Caco-2 (cell line): ENCODE measurements at regions not wholly inside any gene's neighbourhood (a gene's known extent, or its start where the extent isn't known, plus 50 kb on each side); places are given as distances from the start of the nearest gene placed in this dataset.

Source experiments
- BruUV-seq: library from RNA; stranded (reverse); fragments of 400-500 nt; replicated peaks from 2 replicates; lab custom pipeline; 2021; lab: Mats Ljungman, UMichigan
- CTCF ChIA-PET: fragments of 300-600 bp; sonication (Branson Sonifier 250); formaldehyde crosslinking; loops from one replicate; lab custom pipeline; 2022; ENCODE audit warnings: antibody characterized with exemption; lab: Charles Lee
- POLR2A ChIA-PET: fragments of 300-600 bp; sonication (Branson Sonifier 250); formaldehyde crosslinking; loops from one replicate; lab custom pipeline; 2022; ENCODE audit warnings: antibody characterized with exemption; lab: Charles Lee
- DNase-seq, 2 experiments: peaks; one replicate each; pipeline versions ENCODE4 v3.0.0 to v3.0.0-alpha.2; 2020 to 2022
- H3K27me3 ChIP-seq: replicated peaks from 2 replicates; pipeline ENCODE4 v1.6.0; 2011; ENCODE audit warnings: low read length; ENCODE audit not compliant: control insufficient read depth, insufficient read depth
- H3K36me3 ChIP-seq: 2 replicates; pipeline ENCODE4 v1.5.1; 2011; ENCODE audit warnings: low read length; ENCODE audit not compliant: control insufficient read depth, insufficient read depth
- H3K4me1 ChIP-seq: fragments of 250-450 bp; sonication (Bioruptor Pico); 2 replicates; pipeline ENCODE4 v1.5.1; 2020; ENCODE audit warnings: mild to moderate bottlenecking
- H3K4me3 ChIP-seq: 2 replicates; pipeline ENCODE4 v1.5.1; 2011; ENCODE audit warnings: low read depth, mild to moderate bottlenecking, control low read depth, low read length
- H3K9me3 ChIP-seq: fragments of 250-450 bp; sonication (Bioruptor Pico); 2 replicates; pipeline ENCODE4 v1.5.1; 2020; ENCODE audit warnings: mild to moderate bottlenecking, moderate library complexity
- H3K27ac Mint-ChIP-seq: one replicate; pipeline ENCODE4 v1.8.0; 2022; ENCODE audit warnings: mixed read lengths; ENCODE audit not compliant: unreplicated experiment
- H3K27me3 Mint-ChIP-seq: one replicate; pipeline ENCODE4 v1.8.0; 2022; ENCODE audit warnings: mixed read lengths; ENCODE audit not compliant: insufficient read depth, unreplicated experiment
- H3K36me3 Mint-ChIP-seq: one replicate; pipeline ENCODE4 v1.8.0; 2022; ENCODE audit warnings: mild to moderate bottlenecking, mixed read lengths; ENCODE audit not compliant: insufficient read depth, unreplicated experiment
- H3K4me1 Mint-ChIP-seq: one replicate; pipeline ENCODE4 v1.8.0; 2022; ENCODE audit warnings: low read depth, mixed read lengths; ENCODE audit not compliant: unreplicated experiment
- H3K4me3 Mint-ChIP-seq: one replicate; pipeline ENCODE4 v1.8.0; 2022; ENCODE audit warnings: mild to moderate bottlenecking, moderate library complexity, mixed read lengths; ENCODE audit not compliant: unreplicated experiment
- H3K9me3 Mint-ChIP-seq: one replicate; pipeline ENCODE4 v1.8.0; 2022; ENCODE audit warnings: mixed read lengths; ENCODE audit not compliant: unreplicated experiment
- intact Hi-C: fragments of 100-400 bp; cut with micrococcal nuclease; formaldehyde crosslinking; loops from one replicate; pipeline ENCODE4 v1.10.0; 2022; ENCODE audit not compliant: unreplicated experiment
- TF ChIP-seq, protein P1 (sequence below), 2 experiments: fragments of 200-600 bp in 1 of 2; IDR thresholded peaks; 1 replicate in 1 of 2; 2 replicates in 1 of 2; pipeline versions ENCODE4 v1.5.1 to v1.8.0; 2011 to 2022; ENCODE audit warnings: antibody characterized with exemption in 1 of 2, control low read depth in 1 of 2, inconsistent platforms in 1 of 2, low read depth in 1 of 2, low read length in 1 of 2, mild to moderate bottlenecking in 1 of 2, moderate library complexity in 1 of 2; ENCODE audit not compliant: insufficient read depth in 1 of 2, severe bottlenecking in 1 of 2, unreplicated experiment in 1 of 2

DNA sequence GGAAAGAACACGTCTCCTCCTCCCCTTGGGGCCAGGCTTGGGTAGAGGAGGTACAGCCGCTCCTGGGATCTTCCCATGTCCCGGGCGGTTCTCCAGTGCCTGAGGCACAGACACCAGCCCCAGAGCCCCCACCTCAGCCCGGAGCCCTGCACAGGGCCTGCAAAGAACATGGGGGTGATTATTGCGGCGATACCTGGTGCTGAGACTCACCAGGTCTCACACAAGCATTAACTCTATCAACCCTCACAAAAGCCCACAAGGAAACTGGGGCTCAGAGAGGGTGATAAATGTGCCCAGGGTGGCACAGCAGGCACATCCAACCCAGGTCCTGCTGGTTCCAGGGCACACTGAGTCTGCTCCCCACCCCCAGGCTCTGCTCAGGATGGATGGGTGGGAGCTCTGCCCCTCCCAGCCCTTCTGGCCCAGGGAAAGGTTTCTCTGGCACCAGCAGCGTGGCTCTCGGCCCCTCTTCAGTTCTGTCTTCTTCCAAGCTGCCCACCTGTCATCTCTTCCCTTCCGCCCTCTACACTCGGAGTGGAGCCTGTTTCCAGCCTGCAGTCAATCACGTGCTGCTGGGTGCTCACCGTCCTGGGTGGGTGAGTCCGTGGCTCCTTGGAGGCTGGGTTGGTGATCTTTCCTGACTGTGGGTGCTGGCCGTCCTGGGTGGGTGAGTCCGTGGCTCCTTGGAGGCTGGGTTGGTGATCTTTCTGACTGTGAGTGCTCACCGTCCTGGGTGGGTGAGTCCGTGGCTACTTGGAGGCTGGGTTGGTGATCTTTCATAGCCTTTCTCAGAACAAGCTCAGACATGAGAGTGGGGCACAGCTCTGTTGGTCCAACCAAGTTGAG lies 53.6 kb upstream of the AJAP1 start:
- BruUV-seq, result no TSS peak
- Mint-ChIP-seq H3K27ac (no peak overlapping the region), H3K36me3 (no peaks in the 10 kb centered on the region), H3K27me3 (peaks cover 9% of the 10 kb centered on the region), H3K9me3 (no peaks in the 10 kb centered on the region), H3K4me1 (no peaks in the 10 kb centered on the region), H3K4me3 (no peak overlapping the region)
- ChIA-PET POLR2A (no interaction called here), CTCF (no interaction called here)
- no peaks in the 10 kb centered on the region for H3K9me3 ChIP-seq
- no peak for DNase-seq
- TF ChIP-seq, protein P1, sequence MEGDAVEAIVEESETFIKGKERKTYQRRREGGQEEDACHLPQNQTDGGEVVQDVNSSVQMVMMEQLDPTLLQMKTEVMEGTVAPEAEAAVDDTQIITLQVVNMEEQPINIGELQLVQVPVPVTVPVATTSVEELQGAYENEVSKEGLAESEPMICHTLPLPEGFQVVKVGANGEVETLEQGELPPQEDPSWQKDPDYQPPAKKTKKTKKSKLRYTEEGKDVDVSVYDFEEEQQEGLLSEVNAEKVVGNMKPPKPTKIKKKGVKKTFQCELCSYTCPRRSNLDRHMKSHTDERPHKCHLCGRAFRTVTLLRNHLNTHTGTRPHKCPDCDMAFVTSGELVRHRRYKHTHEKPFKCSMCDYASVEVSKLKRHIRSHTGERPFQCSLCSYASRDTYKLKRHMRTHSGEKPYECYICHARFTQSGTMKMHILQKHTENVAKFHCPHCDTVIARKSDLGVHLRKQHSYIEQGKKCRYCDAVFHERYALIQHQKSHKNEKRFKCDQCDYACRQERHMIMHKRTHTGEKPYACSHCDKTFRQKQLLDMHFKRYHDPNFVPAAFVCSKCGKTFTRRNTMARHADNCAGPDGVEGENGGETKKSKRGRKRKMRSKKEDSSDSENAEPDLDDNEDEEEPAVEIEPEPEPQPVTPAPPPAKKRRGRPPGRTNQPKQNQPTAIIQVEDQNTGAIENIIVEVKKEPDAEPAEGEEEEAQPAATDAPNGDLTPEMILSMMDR (IDR thresholded peaks at IDR 0.05; ENCODE audit: insufficient read depth in 1 of 2, low read depth in 1 of 2, low read length in 1 of 2, severe bottlenecking in 1 of 2, unreplicated experiment in 1 of 2), result no peak
- H3K36me3 ChIP-seq, result no peaks in the 10 kb centered on the region
- intact Hi-C loops, result no loop called here
- H3K4me3 ChIP-seq, result no peak overlapping the region
- H3K27me3 ChIP-seq, result no peaks in the 10 kb centered on the region
- no peaks in the 10 kb centered on the region for H3K4me1 ChIP-seq

DNA sequence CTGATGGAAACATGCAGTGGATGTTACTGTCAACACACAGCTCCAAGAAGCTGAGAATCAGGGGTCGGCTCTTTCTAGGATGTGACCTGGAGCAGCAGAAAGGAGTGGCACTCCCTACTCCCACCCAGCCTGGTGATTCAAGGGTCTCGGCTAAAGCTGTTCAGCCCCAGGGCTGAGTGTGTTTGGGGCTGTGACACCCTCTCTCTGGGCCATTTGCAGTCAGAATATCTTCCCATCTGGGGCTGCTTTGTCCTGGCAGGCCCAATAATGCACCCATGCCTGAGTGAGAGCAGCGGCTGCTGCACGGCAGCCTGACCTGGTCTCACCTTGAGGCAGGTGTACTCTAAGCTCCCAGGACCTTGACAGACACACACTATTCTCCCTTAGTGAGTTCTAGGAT lies 52.5 kb upstream of the AJAP1 start:
- TF ChIP-seq, protein P1 (IDR thresholded peaks at IDR 0.05; ENCODE audit: insufficient read depth in 1 of 2, low read depth in 1 of 2, low read length in 1 of 2, severe bottlenecking in 1 of 2, unreplicated experiment in 1 of 2), result no peak
- ChIA-PET CTCF (no interaction called here), POLR2A (no interaction called here)
- Mint-ChIP-seq H3K27me3 (peaks cover 13% of the 10 kb centered on the region), H3K4me1 (no peaks in the 10 kb centered on the region), H3K9me3 (no peaks in the 10 kb centered on the region), H3K27ac (no peak overlapping the region), H3K4me3 (no peak overlapping the region), H3K36me3 (no peaks in the 10 kb centered on the region)
- no peak for DNase-seq
- intact Hi-C loops, result no loop called here
- H3K36me3 ChIP-seq, result no peaks in the 10 kb centered on the region
- no peaks in the 10 kb centered on the region for H3K9me3 ChIP-seq
- BruUV-seq, result no TSS peak
- H3K4me1 ChIP-seq, result no peaks in the 10 kb centered on the region
- no peaks in the 10 kb centered on the region for H3K27me3 ChIP-seq
- no peak overlapping the region for H3K4me3 ChIP-seq

DNA sequence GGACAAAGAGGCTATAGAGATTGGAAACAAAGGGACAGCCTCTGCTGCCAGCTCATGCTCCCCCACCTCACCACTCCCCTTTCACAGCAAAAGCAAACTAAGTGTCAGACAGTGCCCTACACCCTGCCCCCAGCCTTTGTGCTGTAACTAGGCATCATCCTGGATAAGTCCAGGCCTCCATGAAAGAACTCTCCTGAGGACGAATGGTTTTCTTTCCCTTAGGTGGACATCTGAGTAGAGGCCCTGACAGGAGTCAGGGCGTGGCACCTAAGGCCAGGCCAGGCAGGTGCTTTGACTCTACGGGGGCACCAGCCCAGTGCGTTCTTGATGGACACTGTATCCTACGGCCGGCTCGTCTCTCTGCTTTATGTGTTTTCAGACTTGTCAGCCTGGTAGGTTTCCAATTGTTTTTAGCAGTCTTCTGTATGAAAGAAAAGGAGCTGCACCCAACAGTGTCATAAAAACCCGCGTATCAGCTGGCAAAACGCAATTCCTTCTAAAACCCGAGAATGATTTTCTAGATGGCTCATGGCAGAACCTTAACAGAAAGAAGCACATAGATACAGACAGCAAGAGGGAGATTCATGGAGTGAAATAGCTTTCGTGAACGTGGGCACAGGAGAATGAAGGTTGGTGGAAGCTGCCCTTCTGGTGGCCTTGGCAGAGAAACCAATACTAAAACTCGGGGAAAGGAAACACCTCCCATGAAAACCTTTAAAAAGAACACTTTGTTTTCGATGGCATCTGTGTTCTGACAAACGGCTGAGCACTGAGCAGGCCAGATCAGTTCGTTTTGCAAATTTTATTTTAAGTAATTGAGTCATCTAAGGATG lies 51.7 kb upstream of the AJAP1 start:
- DNase-seq, result no peak
- TF ChIP-seq, protein P1 (IDR thresholded peaks at IDR 0.05; ENCODE audit: insufficient read depth in 1 of 2, low read depth in 1 of 2, low read length in 1 of 2, severe bottlenecking in 1 of 2, unreplicated experiment in 1 of 2), result no peak
- ChIA-PET CTCF (no interaction called here), POLR2A (no interaction called here)
- H3K4me1 Mint-ChIP-seq, result no peaks in the 10 kb centered on the region
- intact Hi-C loops, result no loop called here
- no peaks in the 10 kb centered on the region for H3K36me3 Mint-ChIP-seq
- peaks cover 13% of the 10 kb centered on the region for H3K27me3 Mint-ChIP-seq
- no TSS peak for BruUV-seq
- Histone ChIP-seq H3K4me1 (no peaks in the 10 kb centered on the region), H3K9me3 (no peaks in the 10 kb centered on the region), H3K27me3 (no peaks in the 10 kb centered on the region), H3K36me3 (no peaks in the 10 kb centered on the region), H3K4me3 (no peak overlapping the region)
- no peak overlapping the region for H3K4me3 Mint-ChIP-seq
- H3K9me3 Mint-ChIP-seq, result peaks cover under 1% of the 10 kb centered on the region
- no peak overlapping the region for H3K27ac Mint-ChIP-seq
